ENCODE measurements at regions not wholly inside any gene's neighbourhood (a gene's known extent, or its start where the extent isn't known, plus 50 kb on each side); places are given as distances from the start of the nearest gene placed in this dataset.

DNA sequence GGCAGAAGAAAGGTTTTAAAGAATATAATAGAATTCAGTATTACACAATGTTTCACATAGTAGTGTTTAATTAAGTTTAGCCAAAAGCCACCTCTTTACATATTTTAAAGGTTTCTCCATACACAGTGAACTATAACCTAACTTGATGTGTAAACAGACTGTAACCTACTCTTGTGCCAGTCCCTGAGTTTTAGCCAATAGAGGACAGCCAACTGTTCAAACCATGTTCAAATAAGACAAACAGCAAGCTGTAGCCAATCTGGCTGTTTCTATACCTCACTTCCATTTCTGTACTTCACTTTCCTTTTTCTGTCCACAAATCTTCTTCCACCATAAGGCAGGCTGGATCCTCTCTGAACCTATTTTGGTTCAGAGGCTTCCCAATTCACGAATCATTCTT lies 65.2 kb downstream of the TEX13C start:
- BruUV-seq (replicated peaks), result no TSS peak
- POLR2A ChIA-PET, result no interaction called here

DNA sequence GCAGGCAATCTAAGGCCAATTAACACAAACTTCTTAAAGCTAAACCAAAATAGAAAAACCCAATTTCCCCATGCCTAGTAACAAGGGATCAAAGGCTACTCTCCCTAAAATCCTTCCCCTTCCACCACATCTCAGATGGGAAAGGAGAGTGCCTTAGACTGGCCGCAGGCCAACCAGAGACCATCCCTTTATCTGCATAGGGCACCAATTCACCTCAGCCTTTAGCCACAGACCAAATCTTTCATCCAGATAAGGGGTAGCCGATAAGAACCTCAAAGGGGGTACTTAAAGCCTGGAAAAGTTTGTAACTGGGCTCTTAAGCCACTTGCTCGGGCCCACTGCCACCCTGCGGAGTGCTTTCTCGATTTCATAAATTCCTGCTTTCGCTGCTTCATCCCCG lies 68.3 kb downstream of the TEX13C start:
- Histone ChIP-seq H3K27ac (ENCODE audit: extremely low read length, insufficient read depth, low read length) (no peak overlapping the region), H3K4me3 (replicated peaks in 1 of 3; ENCODE audit: insufficient read depth in 1 of 3, low read depth in 2 of 3, low read length in 3 of 3) (no peak overlapping the region), H3K4me2 (ENCODE audit: low read depth, low read length) (no peak overlapping the region), H3K9ac (ENCODE audit: insufficient read depth, low read depth, low read length) (no peak overlapping the region), H3K27me3 (ENCODE audit: control insufficient read depth in 1 of 2, insufficient read depth in 2 of 2, low read length in 2 of 2) (no peaks in the 10 kb centered on the region), H2AFZ (ENCODE audit: low read length) (no peak overlapping the region), H3K79me2 (ENCODE audit: insufficient read depth, low read length) (no peaks in the 10 kb centered on the region), H3K4me1 (ENCODE audit: insufficient read depth, low read length) (no peaks in the 10 kb centered on the region), H4K20me1 (ENCODE audit: insufficient read depth, low read length) (no peaks in the 10 kb centered on the region), H3K9me3 (ENCODE audit: low read length) (no peaks in the 10 kb centered on the region), H3K36me3 (replicated peaks in 1 of 2; ENCODE audit: control insufficient read depth in 1 of 2, insufficient read depth in 2 of 2, low read length in 2 of 2) (no peaks in the 10 kb centered on the region)
- no TSS peak for BruUV-seq (replicated peaks)
- intact Hi-C loops (cut with micrococcal nuclease; ENCODE audit: unreplicated experiment) (no loop called here), in situ Hi-C loops (cut with HindIII; ENCODE audit: extremely low pct_ligation_motif_present, low pct_unique_long_range_greater_than_20kb) (no loop called here)
- 66% methylated on average over 5 of the region's 7 CpGs for WGBS (ENCODE audit: low lambda C conversion rate)
- FAIRE-seq (no peak), ATAC-seq (no peak), DNase-seq (ENCODE audit: low spot score) (no peak)
- CTCF ChIA-PET (ENCODE audit: low intra/inter-chr PET ratio, low total read pairs), result no interaction called here
- POLR2A ChIA-PET, result no interaction called here
- TF ChIP-seq, protein P1, sequence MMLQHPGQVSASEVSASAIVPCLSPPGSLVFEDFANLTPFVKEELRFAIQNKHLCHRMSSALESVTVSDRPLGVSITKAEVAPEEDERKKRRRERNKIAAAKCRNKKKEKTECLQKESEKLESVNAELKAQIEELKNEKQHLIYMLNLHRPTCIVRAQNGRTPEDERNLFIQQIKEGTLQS (CRISPR knock-in tag; IDR thresholded peaks at IDR 0.05), result no peak
- TF ChIP-seq, protein P2, sequence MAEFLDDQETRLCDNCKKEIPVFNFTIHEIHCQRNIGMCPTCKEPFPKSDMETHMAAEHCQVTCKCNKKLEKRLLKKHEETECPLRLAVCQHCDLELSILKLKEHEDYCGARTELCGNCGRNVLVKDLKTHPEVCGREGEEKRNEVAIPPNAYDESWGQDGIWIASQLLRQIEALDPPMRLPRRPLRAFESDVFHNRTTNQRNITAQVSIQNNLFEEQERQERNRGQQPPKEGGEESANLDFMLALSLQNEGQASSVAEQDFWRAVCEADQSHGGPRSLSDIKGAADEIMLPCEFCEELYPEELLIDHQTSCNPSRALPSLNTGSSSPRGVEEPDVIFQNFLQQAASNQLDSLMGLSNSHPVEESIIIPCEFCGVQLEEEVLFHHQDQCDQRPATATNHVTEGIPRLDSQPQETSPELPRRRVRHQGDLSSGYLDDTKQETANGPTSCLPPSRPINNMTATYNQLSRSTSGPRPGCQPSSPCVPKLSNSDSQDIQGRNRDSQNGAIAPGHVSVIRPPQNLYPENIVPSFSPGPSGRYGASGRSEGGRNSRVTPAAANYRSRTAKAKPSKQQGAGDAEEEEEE (CRISPR knock-in tag; IDR thresholded peaks at IDR 0.05; ENCODE audit: borderline replicate concordance), result no peak
- TF ChIP-seq, protein P3, sequence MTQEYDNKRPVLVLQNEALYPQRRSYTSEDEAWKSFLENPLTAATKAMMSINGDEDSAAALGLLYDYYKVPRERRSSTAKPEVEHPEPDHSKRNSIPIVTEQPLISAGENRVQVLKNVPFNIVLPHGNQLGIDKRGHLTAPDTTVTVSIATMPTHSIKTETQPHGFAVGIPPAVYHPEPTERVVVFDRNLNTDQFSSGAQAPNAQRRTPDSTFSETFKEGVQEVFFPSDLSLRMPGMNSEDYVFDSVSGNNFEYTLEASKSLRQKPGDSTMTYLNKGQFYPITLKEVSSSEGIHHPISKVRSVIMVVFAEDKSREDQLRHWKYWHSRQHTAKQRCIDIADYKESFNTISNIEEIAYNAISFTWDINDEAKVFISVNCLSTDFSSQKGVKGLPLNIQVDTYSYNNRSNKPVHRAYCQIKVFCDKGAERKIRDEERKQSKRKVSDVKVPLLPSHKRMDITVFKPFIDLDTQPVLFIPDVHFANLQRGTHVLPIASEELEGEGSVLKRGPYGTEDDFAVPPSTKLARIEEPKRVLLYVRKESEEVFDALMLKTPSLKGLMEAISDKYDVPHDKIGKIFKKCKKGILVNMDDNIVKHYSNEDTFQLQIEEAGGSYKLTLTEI (CRISPR knock-in tag; conservative IDR thresholded peaks at IDR 0.05), result no peak
- TF ChIP-seq, protein P4, sequence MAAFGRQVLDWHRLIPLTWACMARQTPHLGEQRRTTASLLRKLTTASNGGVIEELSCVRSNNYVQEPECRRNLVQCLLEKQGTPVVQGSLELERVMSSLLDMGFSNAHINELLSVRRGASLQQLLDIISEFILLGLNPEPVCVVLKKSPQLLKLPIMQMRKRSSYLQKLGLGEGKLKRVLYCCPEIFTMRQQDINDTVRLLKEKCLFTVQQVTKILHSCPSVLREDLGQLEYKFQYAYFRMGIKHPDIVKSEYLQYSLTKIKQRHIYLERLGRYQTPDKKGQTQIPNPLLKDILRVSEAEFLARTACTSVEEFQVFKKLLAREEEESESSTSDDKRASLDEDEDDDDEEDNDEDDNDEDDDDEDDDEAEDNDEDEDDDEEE (CRISPR knock-in tag; IDR thresholded peaks at IDR 0.05), result no peak
- TF ChIP-seq MIXL1 (CRISPR knock-in tag; IDR thresholded peaks at IDR 0.05), result no peak
- no peak for TF ChIP-seq ZNF724P (CRISPR knock-in tag; IDR thresholded peaks at IDR 0.05; ENCODE audit: borderline replicate concordance)
- TF ChIP-seq, protein P5, sequence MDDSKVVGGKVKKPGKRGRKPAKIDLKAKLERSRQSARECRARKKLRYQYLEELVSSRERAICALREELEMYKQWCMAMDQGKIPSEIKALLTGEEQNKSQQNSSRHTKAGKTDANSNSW (CRISPR knock-in tag; IDR thresholded peaks at IDR 0.05; ENCODE audit: borderline replicate concordance), result no peak
- TF ChIP-seq, protein P6, sequence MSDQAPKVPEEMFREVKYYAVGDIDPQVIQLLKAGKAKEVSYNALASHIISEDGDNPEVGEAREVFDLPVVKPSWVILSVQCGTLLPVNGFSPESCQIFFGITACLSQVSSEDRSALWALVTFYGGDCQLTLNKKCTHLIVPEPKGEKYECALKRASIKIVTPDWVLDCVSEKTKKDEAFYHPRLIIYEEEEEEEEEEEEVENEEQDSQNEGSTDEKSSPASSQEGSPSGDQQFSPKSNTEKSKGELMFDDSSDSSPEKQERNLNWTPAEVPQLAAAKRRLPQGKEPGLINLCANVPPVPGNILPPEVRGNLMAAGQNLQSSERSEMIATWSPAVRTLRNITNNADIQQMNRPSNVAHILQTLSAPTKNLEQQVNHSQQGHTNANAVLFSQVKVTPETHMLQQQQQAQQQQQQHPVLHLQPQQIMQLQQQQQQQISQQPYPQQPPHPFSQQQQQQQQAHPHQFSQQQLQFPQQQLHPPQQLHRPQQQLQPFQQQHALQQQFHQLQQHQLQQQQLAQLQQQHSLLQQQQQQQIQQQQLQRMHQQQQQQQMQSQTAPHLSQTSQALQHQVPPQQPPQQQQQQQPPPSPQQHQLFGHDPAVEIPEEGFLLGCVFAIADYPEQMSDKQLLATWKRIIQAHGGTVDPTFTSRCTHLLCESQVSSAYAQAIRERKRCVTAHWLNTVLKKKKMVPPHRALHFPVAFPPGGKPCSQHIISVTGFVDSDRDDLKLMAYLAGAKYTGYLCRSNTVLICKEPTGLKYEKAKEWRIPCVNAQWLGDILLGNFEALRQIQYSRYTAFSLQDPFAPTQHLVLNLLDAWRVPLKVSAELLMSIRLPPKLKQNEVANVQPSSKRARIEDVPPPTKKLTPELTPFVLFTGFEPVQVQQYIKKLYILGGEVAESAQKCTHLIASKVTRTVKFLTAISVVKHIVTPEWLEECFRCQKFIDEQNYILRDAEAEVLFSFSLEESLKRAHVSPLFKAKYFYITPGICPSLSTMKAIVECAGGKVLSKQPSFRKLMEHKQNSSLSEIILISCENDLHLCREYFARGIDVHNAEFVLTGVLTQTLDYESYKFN (CRISPR knock-in tag; conservative IDR thresholded peaks at IDR 0.05), result no peak
- TF ChIP-seq ZNF619 (CRISPR knock-in tag; IDR thresholded peaks at IDR 0.05), result no peak

More for the DNA sequence above, 65.2 kb downstream of the TEX13C start:
- in situ Hi-C loops (cut with HindIII; ENCODE audit: extremely low pct_ligation_motif_present, low pct_unique_long_range_greater_than_20kb), result no loop called here
- Histone ChIP-seq H3K4me1 (ENCODE audit: insufficient read depth, low read length) (no peaks in the 10 kb centered on the region), H3K79me2 (ENCODE audit: insufficient read depth, low read length) (no peaks in the 10 kb centered on the region), H3K4me2 (ENCODE audit: low read depth, low read length) (no peak overlapping the region), H3K27ac (ENCODE audit: extremely low read length, insufficient read depth, low read length) (no peak overlapping the region), H4K20me1 (ENCODE audit: insufficient read depth, low read length) (no peaks in the 10 kb centered on the region), H3K36me3 (replicated peaks in 1 of 2; ENCODE audit: control insufficient read depth in 1 of 2, insufficient read depth in 2 of 2, low read length in 2 of 2) (no peaks in the 10 kb centered on the region), H2AFZ (ENCODE audit: low read length) (no peak overlapping the region), H3K9me3 (ENCODE audit: low read length) (no peaks in the 10 kb centered on the region), H3K9ac (ENCODE audit: insufficient read depth, low read depth, low read length) (no peak overlapping the region), H3K4me3 (replicated peaks in 1 of 3; ENCODE audit: insufficient read depth in 1 of 3, low read depth in 2 of 3, low read length in 3 of 3) (no peak overlapping the region), H3K27me3 (ENCODE audit: control insufficient read depth in 1 of 2, insufficient read depth in 2 of 2, low read length in 2 of 2) (no peaks in the 10 kb centered on the region)
- ATAC-seq (no peak), DNase-seq (ENCODE audit: low spot score) (no peak), FAIRE-seq (no peak)
- TF ChIP-seq ZNF605 (CRISPR knock-in tag; IDR thresholded peaks at IDR 0.05) (no peak), GATAD2A (CRISPR knock-in tag; IDR thresholded peaks at IDR 0.05) (no peak), CC2D1A (CRISPR knock-in tag; IDR thresholded peaks at IDR 0.05) (no peak)
- intact Hi-C loops (cut with micrococcal nuclease; ENCODE audit: unreplicated experiment), result no loop called here
- CTCF ChIA-PET (ENCODE audit: low intra/inter-chr PET ratio, low total read pairs), result no interaction called here
- WGBS (ENCODE audit: low lambda C conversion rate), result 0% methylated on average over 1 of the region's 1 CpG
